Mucosa of rectum (tissue), 2 donors: ENCODE measurements at regions not wholly inside any gene's neighbourhood (a gene's known extent, or its start where the extent isn't known, plus 50 kb on each side); places are given as distances from the start of the nearest gene placed in this dataset.
"Not testable (repeated sequence)": the region's sequence is repeated elsewhere in the genome, so short reads cannot be mapped to it uniquely, and the experiment has no call there.

Experiments used
- H3K27ac ChIP-seq, 2 donors: one replicate each; pipeline ENCODE4 v1.7.0; 2013; ENCODE audit warnings: inconsistent platforms in 2 of 2, low read depth in 2 of 2, low read length in 2 of 2
- H3K27me3 ChIP-seq, 2 donors: one replicate each; pipeline ENCODE4 v1.7.0; 2013; ENCODE audit warnings: low read length in 2 of 2; ENCODE audit not compliant: control insufficient read depth in 2 of 2, insufficient read depth in 2 of 2
- H3K36me3 ChIP-seq, 2 donors: one replicate each; pipeline ENCODE4 v1.7.0; 2013; ENCODE audit warnings: low read length in 2 of 2; ENCODE audit not compliant: control insufficient read depth in 2 of 2, insufficient read depth in 2 of 2
- H3K4me1 ChIP-seq, 2 donors: one replicate each; pipeline ENCODE4 v1.7.0; 2013; ENCODE audit warnings: low read length in 2 of 2, mild to moderate bottlenecking in 1 of 2; ENCODE audit not compliant: control insufficient read depth in 2 of 2, insufficient read depth in 2 of 2
- H3K4me3 ChIP-seq, 2 donors: one replicate each; pipeline ENCODE4 v1.7.0; 2013; ENCODE audit warnings: low read length in 2 of 2
- H3K9ac ChIP-seq, 2 donors: one replicate each; pipeline ENCODE4 v1.7.0; 2013; ENCODE audit warnings: low read length in 2 of 2, low read depth in 1 of 2, mild to moderate bottlenecking in 1 of 2
- H3K9me3 ChIP-seq, 2 donors: one replicate each; pipeline ENCODE4 v1.7.0; 2013; ENCODE audit warnings: low read length in 2 of 2; ENCODE audit not compliant: control insufficient read depth in 2 of 2
- donor health status: healthy.
- donor health status: Normal muscosa, but diverticular disease.

DNA sequence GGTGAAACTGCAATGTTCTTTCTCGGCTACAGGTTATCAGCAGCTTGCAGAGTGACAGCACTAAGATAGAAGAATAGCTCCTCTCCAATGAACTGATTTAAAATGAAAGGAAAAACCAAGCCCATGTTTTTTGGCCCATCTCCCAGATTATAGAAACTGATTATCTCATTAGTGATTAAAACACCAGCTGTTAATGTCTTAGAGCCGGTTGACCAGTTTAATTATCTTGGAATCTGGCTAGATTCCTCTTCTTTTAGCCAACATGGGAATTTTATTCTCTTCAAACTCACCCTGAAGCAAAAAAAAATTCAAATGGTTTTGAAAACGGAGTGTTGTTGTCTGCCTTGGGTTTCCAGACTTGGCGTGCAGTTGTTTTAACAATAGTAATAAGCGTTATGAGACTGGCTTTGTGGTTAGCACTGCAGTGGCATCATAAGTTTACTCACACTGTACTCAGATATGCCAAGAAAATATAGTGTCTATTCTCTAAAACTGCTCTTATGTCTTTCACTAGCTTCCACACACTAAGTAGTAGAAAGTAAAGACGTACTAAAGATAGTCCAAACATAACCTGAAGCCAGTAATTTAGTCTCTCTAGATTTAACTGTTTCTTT is 665.3 kb downstream of the STK39 start:
- H3K9me3 ChIP-seq: no peaks in the 10 kb centered on the region
- no peak overlapping the region for H3K27ac ChIP-seq
- no peak overlapping the region for H3K4me3 ChIP-seq
- no peaks in the 10 kb centered on the region for H3K36me3 ChIP-seq
- no peaks in the 10 kb centered on the region for H3K27me3 ChIP-seq
- H3K4me1 ChIP-seq: peaks cover 0 to 2% of the 10 kb centered on the region in 2 donors
- H3K9ac ChIP-seq: no peak overlapping the region

- H3K27me3 ChIP-seq: no peaks in the 10 kb centered on the region
- H3K4me3 ChIP-seq: no peak overlapping the region
- H3K4me1 ChIP-seq: peaks cover 0 to 2% of the 10 kb centered on the region in 2 donors
- H3K9me3 ChIP-seq: no peaks in the 10 kb centered on the region
- no peaks in the 10 kb centered on the region for H3K36me3 ChIP-seq
- H3K9ac ChIP-seq: no peak overlapping the region
- no peak overlapping the region for H3K27ac ChIP-seq
These were observed 667.6 kb downstream of the STK39 start for GRCh38 chr2:167579826-167580225.

- no peaks in the 10 kb centered on the region for H3K9me3 ChIP-seq
- H3K4me3 ChIP-seq: no peak overlapping the region
- no peaks in the 10 kb centered on the region for H3K36me3 ChIP-seq
- H3K27me3 ChIP-seq: no peaks in the 10 kb centered on the region
- H3K4me1 ChIP-seq: peaks cover 0 to 2% of the 10 kb centered on the region in 2 donors
- no peak overlapping the region for H3K27ac ChIP-seq
- H3K9ac ChIP-seq: no peak overlapping the region
These were observed 672.1 kb downstream of the STK39 start for GRCh38 chr2:167575276-167575675.

- H3K4me1 ChIP-seq: peaks cover 0 to 2% of the 10 kb centered on the region in 2 donors
- H3K36me3 ChIP-seq: no peaks in the 10 kb centered on the region
- no peak overlapping the region for H3K4me3 ChIP-seq
- no peaks in the 10 kb centered on the region for H3K27me3 ChIP-seq
- no peak overlapping the region for H3K27ac ChIP-seq
- H3K9ac ChIP-seq: no peak overlapping the region
- H3K9me3 ChIP-seq: no peaks in the 10 kb centered on the region
These were observed 674.3 kb downstream of the STK39 start for GRCh38 chr2:167572883-167573619.

DNA sequence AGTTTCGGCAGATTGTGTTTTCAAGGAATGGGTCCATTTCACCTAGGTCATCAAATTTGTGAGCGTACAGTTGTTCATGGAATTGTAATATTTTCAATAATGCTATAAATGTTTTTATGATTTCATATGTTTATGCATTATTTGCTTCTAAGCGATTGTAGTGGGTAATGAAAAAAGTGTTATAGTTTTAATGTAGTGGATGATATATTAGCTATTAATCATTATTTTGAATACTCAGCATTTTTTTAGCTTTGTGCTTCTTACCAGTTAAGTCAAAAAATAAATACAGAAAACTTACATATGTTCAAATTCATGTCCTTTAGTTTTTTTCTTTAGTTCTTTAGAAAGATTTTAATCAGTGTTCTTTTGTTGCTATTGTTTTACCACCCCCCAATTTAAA is 677.0 kb downstream of the STK39 start:
- H3K9ac ChIP-seq: no peak overlapping the region
- no peaks in the 10 kb centered on the region for H3K36me3 ChIP-seq
- no peak overlapping the region for H3K27ac ChIP-seq
- no peaks in the 10 kb centered on the region for H3K27me3 ChIP-seq
- H3K4me1 ChIP-seq: peaks cover 0 to 2% of the 10 kb centered on the region in 2 donors
- H3K4me3 ChIP-seq: no peak overlapping the region
- H3K9me3 ChIP-seq: no peaks in the 10 kb centered on the region

DNA sequence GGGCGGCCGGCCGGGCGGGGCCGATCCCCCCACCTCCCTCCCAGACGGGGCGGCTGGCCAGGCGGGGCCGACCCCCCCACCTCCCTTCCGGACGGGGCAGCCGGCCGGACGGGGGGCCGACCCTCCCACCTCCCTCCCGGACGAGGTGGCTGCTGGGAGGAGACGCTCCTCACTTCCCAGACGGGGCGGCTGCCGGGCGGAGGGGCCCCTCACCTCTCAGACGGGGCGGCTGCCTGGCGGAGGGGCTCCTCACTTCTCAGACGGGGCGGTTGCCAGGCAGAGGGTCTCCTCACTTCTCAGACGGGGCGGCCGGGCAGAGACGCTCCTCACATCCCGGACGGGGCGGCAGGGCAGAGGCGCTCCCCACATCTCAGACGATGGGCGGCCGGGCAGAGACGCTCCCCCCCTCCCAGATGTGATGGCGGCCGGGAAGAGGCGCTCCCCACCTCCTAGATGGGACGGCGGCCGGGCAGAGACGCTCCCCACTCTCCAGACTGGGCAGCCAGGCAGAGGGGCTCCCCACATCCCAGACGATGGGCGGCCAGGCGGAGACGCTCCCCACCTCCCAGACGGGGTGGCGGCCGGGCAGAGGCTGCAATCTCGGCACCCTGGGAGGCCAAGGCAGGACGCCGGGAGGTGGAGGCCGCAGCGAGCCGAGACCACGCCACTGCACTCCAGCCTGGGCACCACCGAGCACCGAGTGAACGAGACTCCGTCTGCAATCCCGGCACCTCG is 675.8 kb downstream of the XIRP2 start:
- not testable (repeated sequence) for H3K4me3 ChIP-seq, H3K9me3 ChIP-seq, H3K27ac ChIP-seq, H3K4me1 ChIP-seq, H3K27me3 ChIP-seq, H3K9ac ChIP-seq, H3K36me3 ChIP-seq

GRCh38 chr2:167558272-167558991 is 670.2 kb downstream of the XIRP2 start:
- H3K4me1 ChIP-seq, H3K27me3 ChIP-seq, H3K27ac ChIP-seq, H3K9me3 ChIP-seq, H3K9ac ChIP-seq, H3K4me3 ChIP-seq, H3K36me3 ChIP-seq: not testable (repeated sequence)

DNA sequence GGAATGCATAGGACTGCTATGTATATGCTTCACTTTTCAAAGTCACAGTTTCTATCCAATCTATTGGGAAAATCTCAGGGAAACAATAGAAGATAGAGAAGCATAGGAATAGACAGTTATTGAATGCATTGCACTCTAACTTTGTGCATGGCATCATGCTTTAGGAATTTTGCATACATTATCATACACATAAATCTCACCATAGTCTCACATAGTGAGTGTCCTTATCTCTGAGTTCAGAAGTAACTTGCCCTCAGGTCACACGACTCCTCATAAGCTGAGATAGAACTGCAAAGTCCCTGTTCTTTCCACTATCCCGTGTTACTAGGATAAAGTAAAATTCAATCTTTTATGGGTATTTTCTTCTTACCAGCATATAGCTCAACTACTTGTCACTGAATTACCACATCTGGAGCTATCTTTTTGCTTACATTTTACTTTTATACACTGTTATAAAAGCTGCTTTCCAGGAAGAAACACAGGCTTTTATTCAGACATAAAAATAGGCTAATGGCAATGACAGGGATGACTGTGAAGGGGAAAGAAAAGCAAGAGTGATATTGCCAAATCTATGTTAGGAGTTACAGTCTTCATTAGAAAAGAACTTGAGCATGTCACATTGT is 666.9 kb downstream of the XIRP2 start:
- Histone ChIP-seq H3K4me3 (no peak overlapping the region), H3K4me1 (no peaks in the 10 kb centered on the region), H3K27me3 (no peaks in the 10 kb centered on the region), H3K27ac (no peak overlapping the region), H3K9ac (no peak overlapping the region), H3K36me3 (no peaks in the 10 kb centered on the region), H3K9me3 (no peaks in the 10 kb centered on the region)

DNA sequence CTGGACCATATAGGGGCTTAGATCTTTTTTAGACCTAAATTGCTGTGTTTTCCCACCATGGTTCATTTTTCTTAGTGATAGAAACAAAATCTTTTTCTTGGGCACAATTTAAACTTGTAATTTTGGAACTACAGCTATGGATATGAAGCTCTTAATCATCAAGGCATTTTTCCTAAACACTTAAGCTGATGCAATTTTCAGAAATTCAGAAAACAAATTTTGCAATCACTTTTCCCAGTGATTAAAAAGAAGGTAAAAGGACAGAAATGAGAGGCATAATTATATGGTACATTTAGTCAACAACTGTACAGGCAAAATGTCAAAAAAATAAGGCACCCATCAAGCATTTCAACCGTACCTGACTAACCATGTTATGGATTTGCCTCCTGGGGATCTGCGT is 665.4 kb downstream of the XIRP2 start:
- no peaks in the 10 kb centered on the region for H3K9me3 ChIP-seq
- no peaks in the 10 kb centered on the region for H3K27me3 ChIP-seq
- no peak overlapping the region for H3K27ac ChIP-seq

More for the DNA sequence above, 665.4 kb downstream of the XIRP2 start:
- no peaks in the 10 kb centered on the region for H3K36me3 ChIP-seq
- no peak overlapping the region for H3K4me3 ChIP-seq
- H3K9ac ChIP-seq: no peak overlapping the region
- no peaks in the 10 kb centered on the region for H3K4me1 ChIP-seq
